Epidermal melanocyte (primary cell): ENCODE measurements at regions not wholly inside any gene's neighbourhood (a gene's known extent, or its start where the extent isn't known, plus 50 kb on each side); places are given as distances from the start of the nearest gene placed in this dataset.
"Not testable (repeated sequence)": the region's sequence is repeated elsewhere in the genome, so short reads cannot be mapped to it uniquely, and the experiment has no call there.

Source experiments
- DNase-seq: peaks from one replicate; pipeline ENCODE4 v3.0.0; 2011; ENCODE audit warnings: low spot score; ENCODE audit not compliant: insufficient read length

GRCh38 chr3:169029674-169030285 lies 633.7 kb downstream of the MECOM start:
- no peak for DNase-seq

GRCh38 chr3:169028716-169029115 lies 634.8 kb downstream of the MECOM start:
- DNase-seq, result no peak

DNA sequence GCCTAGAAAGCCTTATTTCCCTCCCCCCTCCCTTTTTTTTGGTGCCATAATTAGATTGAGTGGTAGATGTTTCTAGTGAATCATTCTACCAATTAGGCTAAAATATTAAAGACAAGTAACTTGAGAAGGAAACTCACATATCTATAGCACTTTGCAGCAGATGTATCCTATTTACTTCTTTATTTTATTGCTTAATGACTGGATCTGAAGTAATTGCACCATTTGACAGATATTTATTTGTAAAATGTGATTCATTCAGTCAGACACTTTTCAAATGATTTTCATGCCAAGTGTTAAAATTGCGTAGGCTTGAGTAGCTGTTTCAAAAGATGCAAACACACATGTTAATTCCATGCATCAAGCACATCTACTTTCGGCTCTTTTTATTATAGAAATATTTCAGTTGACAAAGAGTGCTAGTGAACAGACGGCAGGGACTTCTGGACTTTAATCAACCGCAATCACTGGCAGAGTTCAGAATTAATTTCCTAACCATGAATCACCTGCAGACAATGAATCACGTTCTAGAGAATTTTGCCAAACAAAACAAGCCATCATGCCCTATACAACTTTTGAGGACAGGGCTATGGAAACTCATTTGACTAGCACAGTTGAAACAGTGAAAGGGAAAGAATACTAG lies 636.8 kb downstream of the MECOM start:
- peak; percentile 29 for DNase-seq

DNA sequence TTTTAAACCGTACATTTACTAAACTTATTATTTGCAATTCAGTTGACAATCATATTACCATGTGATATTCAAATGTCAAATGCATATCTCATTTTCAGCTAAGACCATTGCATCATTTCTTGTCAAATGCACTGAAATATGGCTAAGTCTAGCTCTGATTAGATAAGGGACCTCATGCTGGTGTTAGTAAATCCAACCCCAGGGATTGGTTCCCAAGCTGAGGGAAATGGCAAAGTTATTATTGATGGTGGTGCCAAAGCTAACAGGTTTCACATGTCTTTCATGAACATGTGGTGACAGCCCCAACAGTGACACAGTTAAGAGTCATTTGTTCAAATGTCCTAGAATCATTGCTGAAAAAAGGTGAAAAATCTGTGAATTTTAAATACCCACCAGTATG lies 641.1 kb downstream of the MECOM start:
- DNase-seq, result no peak

GRCh38 chr3:169020371-169020770 lies 643.1 kb downstream of the MECOM start:
- no peak for DNase-seq

DNA sequence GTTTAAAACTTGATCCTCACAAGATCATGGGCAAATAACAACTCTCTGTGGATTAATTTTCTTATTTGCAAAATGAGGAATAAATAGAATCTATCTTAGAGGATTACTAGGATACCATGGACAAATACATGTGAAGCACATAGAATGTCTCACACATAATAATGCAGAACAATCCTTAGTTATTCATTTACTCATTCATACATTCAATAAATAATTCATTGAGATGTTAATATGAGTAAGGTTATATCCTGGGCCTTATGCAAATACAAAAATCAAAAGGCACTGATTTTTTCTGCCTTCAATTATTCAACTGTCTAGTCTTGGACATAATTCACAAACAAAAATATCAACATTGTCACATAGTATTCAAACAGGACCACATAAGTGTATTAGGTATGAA lies 654.1 kb downstream of the MECOM start:
- no peak for DNase-seq

- DNase-seq, result no peak
These were observed 654.6 kb downstream of the MECOM start for GRCh38 chr3:169008776-169009358.

DNA sequence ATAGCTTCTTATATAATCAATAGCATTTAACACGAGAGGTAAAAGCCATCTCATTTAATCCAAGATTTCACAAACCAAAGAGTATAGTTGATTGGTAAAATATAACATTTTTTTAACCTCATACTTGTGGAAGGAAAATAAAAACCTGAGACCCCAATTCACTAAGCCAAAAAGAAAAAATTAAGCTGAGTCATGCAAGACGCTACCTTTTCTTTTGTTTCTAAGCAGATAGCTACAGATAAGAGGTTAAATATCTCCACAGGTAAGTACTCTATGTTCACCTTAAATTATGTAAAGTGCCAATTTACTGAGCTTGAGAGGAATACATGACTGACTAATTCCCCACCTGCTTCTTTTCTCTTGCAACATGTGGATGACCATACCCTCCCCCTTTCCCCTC lies 656.4 kb downstream of the MECOM start:
- DNase-seq, result no peak

DNA sequence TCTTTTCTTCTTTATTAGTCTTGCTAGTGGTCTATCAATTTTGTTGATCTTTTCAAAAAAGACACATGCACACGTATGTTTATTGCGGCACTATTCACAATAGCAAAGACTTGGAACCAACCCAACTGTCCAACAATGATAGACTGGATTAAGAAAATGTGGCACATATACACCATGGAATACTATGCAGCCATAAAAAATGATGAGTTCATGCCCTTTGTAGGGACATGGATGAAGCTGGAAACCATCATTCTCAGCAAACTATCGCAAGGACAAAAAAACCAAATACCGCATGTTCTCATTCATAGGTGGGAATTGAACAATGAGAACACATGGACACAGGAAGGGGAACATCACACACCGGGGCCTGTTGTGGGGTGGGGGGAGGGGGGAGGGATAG lies 657.1 kb downstream of the MECOM start:
- DNase-seq, result not testable (repeated sequence)

DNA sequence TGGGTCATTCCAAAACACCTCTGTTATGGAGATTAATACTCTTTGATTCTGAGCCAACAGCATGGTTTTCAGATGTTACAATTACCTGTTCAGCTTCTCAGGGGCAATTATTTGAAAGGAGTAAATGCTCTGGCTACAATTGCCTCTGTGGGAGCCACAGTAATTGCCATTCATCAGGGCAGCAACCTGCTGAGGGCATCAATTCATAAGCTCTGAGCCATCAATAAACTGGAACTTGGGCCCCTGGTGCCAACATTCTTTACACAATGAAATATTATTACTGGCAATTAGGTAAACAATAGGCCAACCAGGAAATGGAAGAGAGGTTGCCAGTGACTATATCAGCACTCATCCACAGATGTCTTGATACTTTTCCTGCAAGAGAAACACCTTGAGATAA lies 660.8 kb downstream of the MECOM start:
- no peak for DNase-seq

DNA sequence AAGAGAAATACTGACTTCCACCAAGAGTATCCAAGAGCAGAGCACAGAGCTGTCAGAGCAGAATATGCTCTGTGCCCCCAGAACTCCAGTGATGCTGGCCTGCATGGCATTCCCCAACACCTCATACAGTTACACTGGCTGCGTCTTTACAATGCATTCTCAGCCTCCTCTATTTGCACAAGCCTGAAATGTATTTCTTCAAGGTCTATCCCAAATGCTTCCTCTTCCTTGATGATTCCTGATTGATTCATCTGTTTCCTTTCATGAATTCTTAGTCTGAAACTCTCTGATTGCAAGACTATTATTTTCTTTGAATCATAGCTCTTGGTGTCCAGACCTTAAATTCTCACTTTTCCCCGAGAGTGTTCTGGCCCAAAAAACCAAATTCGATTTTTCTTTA lies 664.7 kb downstream of the MECOM start:
- no peak for DNase-seq

GRCh38 chr3:168997488-168997887 lies 666.0 kb downstream of the MECOM start:
- DNase-seq, result no peak

GRCh38 chr3:168996622-168997021 lies 666.9 kb downstream of the MECOM start:
- DNase-seq, result no peak

GRCh38 chr3:168995129-168995528 lies 668.4 kb downstream of the MECOM start:
- DNase-seq, result no peak

- no peak for DNase-seq
These were observed 671.7 kb downstream of the MECOM start for GRCh38 chr3:168991803-168992202.

DNA sequence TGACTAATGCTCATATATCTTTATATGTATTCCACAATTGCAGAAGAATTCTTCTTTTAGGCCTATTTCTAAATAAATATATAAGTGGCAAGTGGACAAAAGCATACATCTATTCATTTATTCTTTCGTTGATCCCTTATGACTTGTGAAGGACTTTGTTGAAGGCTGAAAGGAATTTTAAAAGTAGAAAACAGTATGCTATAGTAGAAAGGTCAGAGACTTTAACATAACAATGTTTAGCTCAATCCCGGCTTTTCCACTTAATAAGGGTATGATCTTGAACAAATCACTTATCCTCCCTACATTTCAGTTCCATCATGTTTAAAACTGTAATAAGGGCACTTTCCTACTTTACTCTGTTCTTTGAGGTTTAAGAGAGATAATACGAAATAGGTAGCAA lies 672.9 kb downstream of the MECOM start:
- DNase-seq, result no peak

DNA sequence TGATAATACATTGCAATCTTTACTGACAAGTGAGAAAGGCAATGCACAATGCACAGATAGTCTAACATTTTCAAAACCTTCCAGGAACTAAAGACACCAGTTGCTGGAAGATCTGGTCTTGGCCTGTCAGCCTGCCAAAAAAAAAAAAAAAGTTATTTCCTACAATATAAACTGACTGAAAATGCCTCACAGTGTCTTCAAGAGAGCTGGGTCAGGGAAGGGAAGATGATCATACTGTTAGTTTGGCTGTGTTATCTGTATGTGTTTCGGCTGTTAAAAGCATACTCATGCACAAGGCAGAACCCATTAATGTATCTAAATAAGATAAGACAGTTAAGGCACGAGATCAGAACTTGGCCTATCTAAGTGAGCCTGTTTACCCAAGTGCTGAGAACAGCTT lies 673.4 kb downstream of the MECOM start:
- no peak for DNase-seq

GRCh38 chr3:168989396-168989795 lies 674.1 kb downstream of the MECOM start:
- no peak for DNase-seq

- DNase-seq, result no peak
These were observed 674.7 kb downstream of the MECOM start for GRCh38 chr3:168988853-168989252.

GRCh38 chr3:168984872-168985271 lies 678.6 kb downstream of the MECOM start:
- no peak for DNase-seq

DNA sequence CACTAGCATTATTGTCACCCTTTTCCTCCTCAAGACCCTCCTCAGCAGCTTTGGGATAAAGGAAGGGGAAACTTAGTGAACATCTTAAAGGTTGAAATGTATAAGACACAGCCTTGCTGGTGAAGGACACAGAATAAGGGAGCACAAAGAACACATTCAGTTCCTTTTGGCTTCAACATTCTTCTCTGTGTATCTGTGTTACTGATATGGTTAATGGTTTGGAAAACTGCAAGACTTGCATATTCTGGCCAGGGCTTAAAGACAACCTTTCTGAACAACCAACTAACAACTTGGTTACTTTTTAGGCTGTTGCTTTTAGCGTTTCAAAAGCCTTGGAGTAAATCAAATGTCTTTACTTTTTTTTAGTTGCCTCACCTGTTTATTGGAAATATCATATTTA lies 680.5 kb downstream of the MECOM start:
- no peak for DNase-seq

GRCh38 chr3:168981396-168981795 lies 682.1 kb downstream of the MECOM start:
- no peak for DNase-seq

DNA sequence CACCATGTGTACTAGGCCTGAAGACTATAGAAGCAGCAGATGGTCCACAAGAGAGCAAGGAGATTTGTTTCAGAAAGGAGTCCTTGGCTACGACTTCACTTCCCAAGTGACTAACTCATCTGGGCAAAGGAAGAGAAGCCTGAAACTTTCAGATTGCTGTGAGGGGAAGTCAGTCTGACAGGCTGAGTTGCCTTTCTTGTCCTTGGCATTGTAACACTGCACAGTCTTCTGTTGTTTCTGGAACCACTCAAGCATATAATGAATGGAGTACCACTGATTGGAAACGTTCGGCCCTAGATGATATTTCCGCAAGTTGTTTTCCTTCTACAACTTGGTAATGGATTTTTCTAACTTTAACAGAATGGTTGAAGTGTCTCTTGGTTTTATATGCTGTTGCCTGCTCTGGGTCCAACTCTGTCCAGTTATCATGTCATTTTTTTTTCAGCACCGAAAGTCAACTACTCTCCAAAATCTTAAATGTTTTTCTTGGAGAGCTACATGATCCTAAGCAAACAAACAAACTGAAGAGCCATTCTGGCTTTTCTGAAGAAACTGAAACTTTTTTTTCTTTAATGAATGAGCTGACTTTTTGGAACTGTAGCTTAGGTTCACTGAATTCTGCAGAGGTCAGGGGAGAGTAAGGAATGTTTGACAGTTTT lies 685.7 kb downstream of the MECOM start:
- no peak for DNase-seq
